HCT116 (cell line): ENCODE measurements at regions not wholly inside any gene's neighbourhood (a gene's known extent, or its start where the extent isn't known, plus 50 kb on each side); places are given as distances from the start of the nearest gene placed in this dataset.

ENCODE experiments used
- ATAC-seq: fragments of 200-7000 bp; cut with Tn5 transposase; 2 replicates; pipeline ENCODE4 v1.9.1; 2020; ENCODE audit warnings: mild to moderate bottlenecking, moderate library complexity
- BruUV-seq: library from RNA; stranded (reverse); fragments of 400-500 nt; replicated peaks from 2 replicates; lab custom pipeline; 2021; lab: Mats Ljungman, UMichigan
- CTCF ChIA-PET: fragments of 300-600 bp; sonication (Branson Sonifier 250); formaldehyde crosslinking; loops from one replicate; lab custom pipeline; 2021; ENCODE audit warnings: antibody characterized with exemption; lab: Charles Lee
- POLR2A ChIA-PET: fragments of 300-600, 350-600 bp; sonication (Branson Sonifier 250); formaldehyde crosslinking; loops from one replicate; lab custom pipeline; 2021; ENCODE audit warnings: antibody characterized with exemption; lab: Charles Lee
- RAD21 ChIA-PET, 2 experiments: fragments of 300-600 bp; sonication (Branson Sonifier 250); formaldehyde crosslinking; loops; one replicate each; lab custom pipeline; 2023; ENCODE audit warnings: low total read pairs in 2 of 2; ENCODE audit not compliant: uncharacterized antibody in 2 of 2, unreplicated experiment in 2 of 2, low non-redundant PET in 1 of 2; lab: Charles Lee
- DNase-seq: peaks from one replicate; pipeline ENCODE4 v3.0.0-alpha.2; 2010; ENCODE audit warnings: low read depth, low spot score
- H2AFZ ChIP-seq: fragments of 200-600 bp; shearing (Covaris generic), sonication (generic); 2 replicates; pipeline ENCODE4 v1.6.1; 2017; ENCODE audit warnings: low read depth, mixed run types, mixed read lengths, antibody characterized with exemption, low read length; ENCODE audit not compliant: poor library complexity, severe bottlenecking
- H3K27ac ChIP-seq: 2 replicates; pipeline ENCODE4 v1.5.1; 2012; ENCODE audit warnings: low read depth, low read length
- H3K27me3 ChIP-seq: fragments of 200-600 bp; sonication (generic); 2 replicates; pipeline ENCODE4 v1.6.1; 2016; ENCODE audit warnings: mixed run types, low read length, mixed read lengths; ENCODE audit not compliant: insufficient read depth
- H3K36me3 ChIP-seq, 2 experiments: fragments of 200-500 bp in 1 of 2; fragments of 200-600 bp in 1 of 2; sonication (Bioruptor generic) in 1 of 2; sonication (generic) in 1 of 2; 2 replicates each; pipeline versions ENCODE4 v1.5.1 to v1.6.1; 2014 to 2016; ENCODE audit warnings: low read length in 2 of 2, inconsistent platforms in 1 of 2, mixed read lengths in 1 of 2, mixed run types in 1 of 2; ENCODE audit not compliant: insufficient read depth in 2 of 2, control insufficient read depth in 1 of 2
- H3K4me1 ChIP-seq, 2 experiments: fragments of 200-600 bp in 1 of 2; sonication (generic) in 1 of 2; 2 replicates each; pipeline versions ENCODE4 v1.5.1 to v1.6.1; 2012 to 2017; ENCODE audit warnings: low read length in 2 of 2, inconsistent platforms in 1 of 2, mild to moderate bottlenecking in 1 of 2, mixed read lengths in 1 of 2, mixed run types in 1 of 2, moderate library complexity in 1 of 2; ENCODE audit not compliant: insufficient read depth in 2 of 2, control insufficient read depth in 1 of 2
- H3K4me2 ChIP-seq: fragments of 200-600 bp; sonication (generic); 2 replicates; pipeline ENCODE4 v1.6.1; 2017; ENCODE audit warnings: mixed run types, low read length, mixed read lengths
- H3K4me3 ChIP-seq, 2 experiments: fragments of 200-600 bp in 1 of 2; sonication (generic) in 1 of 2; replicated peaks in 1 of 2; 2 replicates each; pipeline ENCODE4 v1.5.1; 2011 to 2016; ENCODE audit warnings: low read length in 2 of 2, control low read depth in 1 of 2, low read depth in 1 of 2, mild to moderate bottlenecking in 1 of 2, mixed read lengths in 1 of 2, mixed run types in 1 of 2
- H3K79me2 ChIP-seq: fragments of 200-600 bp; sonication (generic); 2 replicates; pipeline ENCODE4 v1.6.1; 2017; ENCODE audit warnings: mild to moderate bottlenecking, mixed run types, low read length, moderate library complexity, mixed read lengths; ENCODE audit not compliant: insufficient read depth
- H3K9ac ChIP-seq: fragments of 200-600 bp; sonication (generic); 2 replicates; pipeline ENCODE4 v1.6.1; 2016; ENCODE audit warnings: low read length, mixed read lengths
- H3K9me2 ChIP-seq: fragments of 200-600 bp; sonication (generic), shearing (Covaris generic); 2 replicates; pipeline ENCODE4 v1.6.1; 2017; ENCODE audit warnings: mixed run types, mild to moderate bottlenecking, moderate library complexity; ENCODE audit not compliant: insufficient read depth
- H3K9me3 ChIP-seq, 2 experiments: fragments of 200-500 bp in 1 of 2; fragments of 200-600 bp in 1 of 2; sonication (Bioruptor generic) in 1 of 2; sonication (generic) in 1 of 2; 2 replicates each; pipeline ENCODE4 v1.6.1; 2014 to 2017; ENCODE audit warnings: low read length in 2 of 2, mixed read lengths in 2 of 2, inconsistent platforms in 1 of 2, low read depth in 1 of 2, mild to moderate bottlenecking in 1 of 2, mixed run types in 1 of 2, moderate library complexity in 1 of 2; ENCODE audit not compliant: control insufficient read depth in 1 of 2, insufficient read depth in 1 of 2
- H4K20me1 ChIP-seq: fragments of 200-600 bp; sonication (generic), shearing (Covaris generic); 2 replicates; pipeline ENCODE4 v1.6.1; 2017; ENCODE audit warnings: mixed run types, mild to moderate bottlenecking, moderate library complexity; ENCODE audit not compliant: insufficient read depth
- ATF3 ChIP-seq: IDR thresholded peaks from 2 replicates; pipeline ENCODE4 v1.6.1; 2012
- CBX3 ChIP-seq: IDR thresholded peaks from 2 replicates; pipeline ENCODE4 v1.6.1; 2012; ENCODE audit warnings: low read depth
- CEBPB ChIP-seq: IDR thresholded peaks from 2 replicates; pipeline ENCODE4 v1.6.1; 2012; ENCODE audit warnings: low read depth
- EGR1 ChIP-seq: IDR thresholded peaks from 2 replicates; pipeline ENCODE4 v1.6.1; 2012; ENCODE audit warnings: low read depth
- FOSL1 ChIP-seq: IDR thresholded peaks from 2 replicates; pipeline ENCODE4 v1.6.1; 2012; ENCODE audit warnings: low read depth
- MAX ChIP-seq: IDR thresholded peaks from 2 replicates; pipeline ENCODE4 v1.6.1; 2012
- POLR2A ChIP-seq: IDR thresholded peaks from 2 replicates; pipeline ENCODE4 v1.7.0; 2011; ENCODE audit warnings: borderline replicate concordance; ENCODE audit not compliant: insufficient read depth, insufficient read length; ENCODE audit errors: extremely low read depth
- POLR2AphosphoS5 ChIP-seq: IDR thresholded peaks from 2 replicates; pipeline ENCODE4 v1.6.1; 2011; ENCODE audit warnings: mild to moderate bottlenecking, low read depth, low read length, moderate library complexity
- RAD21 ChIP-seq: IDR thresholded peaks from 2 replicates; pipeline ENCODE4 v1.6.1; 2012; ENCODE audit warnings: low read depth, mild to moderate bottlenecking
- REST ChIP-seq: IDR thresholded peaks from 2 replicates; pipeline ENCODE4 v1.6.1; 2012; ENCODE audit warnings: low read depth
- SIN3A ChIP-seq: IDR thresholded peaks from 2 replicates; pipeline ENCODE4 v1.6.1; 2012; ENCODE audit warnings: low read depth
- SP1 ChIP-seq: IDR thresholded peaks from 2 replicates; pipeline ENCODE4 v1.6.1; 2012; ENCODE audit warnings: low read depth
- ZFX ChIP-seq: fragments of 450-650 bp; IDR thresholded peaks from 2 replicates; pipeline ENCODE4 v1.6.1; 2017
- ZNF274 ChIP-seq: fragments of 200-500 bp; sonication (Bioruptor generic); IDR thresholded peaks from 2 replicates; pipeline ENCODE4 v1.6.1; 2014; ENCODE audit warnings: mild to moderate bottlenecking, low read depth, low read length, inconsistent platforms
- intact Hi-C: fragments of 100-400 bp; cut with micrococcal nuclease; formaldehyde crosslinking; loops from 2 replicates; pipeline ENCODE4 v1.10.0; 2022

- TF ChIP-seq ATF3 (no peak), EGR1 (no peak), CBX3 (no peak), CEBPB (no peak), POLR2A (no peak)
These were observed 245.6 kb downstream of the HIVEP2 start (continued) for GRCh38 chr6:142699391-142699790.

GRCh38 chr6:142700032-142700431 lies 244.9 kb downstream of the HIVEP2 start:
- no peak overlapping the region for H3K4me3 ChIP-seq
- intact Hi-C loops: no loop called here
- DNase-seq (no peak), ATAC-seq (no peak)
- H3K79me2 ChIP-seq: no peaks in the 10 kb centered on the region
- no peaks in the 10 kb centered on the region for H3K4me1 ChIP-seq
- TF ChIP-seq RAD21 (no peak), REST (no peak), ZNF274 (no peak), MAX (no peak), POLR2AphosphoS5 (no peak), FOSL1 (no peak), SIN3A (no peak), EGR1 (no peak), SP1 (no peak), POLR2A (no peak), ATF3 (no peak), ZFX (no peak), CBX3 (no peak)
- H3K9ac ChIP-seq: no peak overlapping the region
- no peaks in the 10 kb centered on the region for H3K9me2 ChIP-seq
- ChIA-PET CTCF (no interaction called here), POLR2A (no interaction called here), RAD21 (no interaction called here)
- no peaks in the 10 kb centered on the region for H4K20me1 ChIP-seq
- no peaks in the 10 kb centered on the region for H3K9me3 ChIP-seq
- no TSS peak for BruUV-seq
- H3K27ac ChIP-seq: no peak overlapping the region
- no peaks in the 10 kb centered on the region for H3K27me3 ChIP-seq
- no peak overlapping the region for H3K4me2 ChIP-seq
- no peak overlapping the region for H2AFZ ChIP-seq
- H3K36me3 ChIP-seq: no peaks in the 10 kb centered on the region
